Mucosa of descending colon (tissue), 3 donors: ENCODE measurements at regions not wholly inside any gene's neighbourhood (a gene's known extent, or its start where the extent isn't known, plus 50 kb on each side); places are given as distances from the start of the nearest gene placed in this dataset.
A peak's percentile ranks its signal among the peaks of the same experiment; 100 is the strongest.

Experiments used
- ATAC-seq: fragments of 200-7000 bp; cut with Tn5 transposase; one replicate; pipeline ENCODE4 v1.9.1; 2020; ENCODE audit warnings: mild to moderate bottlenecking, moderate library complexity
- DNase-seq, 3 donors: peaks; one replicate each; pipeline ENCODE4 v3.0.0-alpha.2; 2020
- H3K36me3 ChIP-seq: fragments of 200-600 bp; one replicate; pipeline ENCODE4 v1.8.0; 2021; ENCODE audit warnings: low read depth, mild to moderate bottlenecking
- H3K4me1 ChIP-seq: fragments of 200-600 bp; one replicate; pipeline ENCODE4 v1.8.0; 2021; ENCODE audit warnings: low read depth, mild to moderate bottlenecking
- H3K4me3 ChIP-seq: fragments of 200-600 bp; one replicate; pipeline ENCODE4 v1.8.0; 2021; ENCODE audit warnings: mild to moderate bottlenecking
- H3K9me3 ChIP-seq: fragments of 200-600 bp; one replicate; pipeline ENCODE4 v1.8.0; 2021; ENCODE audit warnings: mild to moderate bottlenecking
- CTCF ChIP-seq: fragments of 200-600 bp; IDR thresholded peaks from one replicate; pipeline ENCODE4 v1.8.0; 2022; ENCODE audit warnings: antibody characterized with exemption, mild to moderate bottlenecking
- intact Hi-C, 2 donors: fragments of 100-400 bp; cut with DNase I in 1 of 2; cut with micrococcal nuclease in 1 of 2; formaldehyde crosslinking; loops; one replicate each; pipeline versions ENCODE4 v1.11.0 to v1.11.1; 2022; cut with DNase I, micrococcal nuclease
- donor health status: DM: no; HTN: no; CAD: no; lungs with moderate emphysema.
- donor health status: DM: no; HTN: no; CAD: no.
- donor health status: DM: no; HTN: yes; CAD: no.

DNA sequence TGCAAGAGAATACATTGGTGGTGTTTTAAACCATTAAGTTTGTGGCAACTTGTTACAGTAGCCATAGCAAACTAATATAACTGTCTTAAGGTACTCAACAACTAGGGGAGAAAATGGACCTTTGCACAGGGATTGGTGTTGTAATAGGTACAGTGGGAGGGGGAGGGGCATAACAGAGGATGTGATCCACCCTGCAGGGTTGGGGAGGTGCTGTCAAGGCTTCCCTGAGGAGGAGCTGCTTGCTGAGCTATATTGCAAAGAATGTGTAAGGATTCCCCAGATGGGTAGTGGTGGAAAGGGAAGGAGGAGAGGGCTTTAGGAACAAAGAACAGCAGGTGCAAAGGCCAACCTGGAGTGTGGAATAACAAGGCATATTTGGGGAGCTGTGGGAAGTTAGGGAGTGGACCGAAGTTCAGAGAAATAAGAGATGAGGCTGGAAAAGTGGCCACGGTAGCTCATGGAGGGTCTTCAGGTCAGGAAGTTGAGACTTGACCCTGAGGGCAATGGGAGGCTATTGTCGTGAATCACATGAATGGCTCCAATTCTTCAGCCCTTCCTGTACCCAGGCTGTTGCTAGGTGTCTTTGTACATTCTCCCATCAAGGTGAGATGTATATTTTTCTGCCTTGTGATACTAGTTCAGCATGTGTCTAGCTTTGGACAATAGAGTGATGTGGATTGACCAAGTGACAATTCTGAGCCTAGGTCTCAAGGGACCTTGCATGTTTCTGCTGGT lies 168.6 kb upstream of the CSF3R start:
- H3K36me3 ChIP-seq, result no peaks in the 10 kb centered on the region
- intact Hi-C loops, result no loop called here
- no peak overlapping the region for H3K4me3 ChIP-seq
- no peaks in the 10 kb centered on the region for H3K9me3 ChIP-seq
- no peaks in the 10 kb centered on the region for H3K4me1 ChIP-seq
- DNase-seq (no peak), ATAC-seq (no peak)
- no peak for TF ChIP-seq CTCF

GRCh38 chr1:36650200-36651065 lies 167.7 kb upstream of the CSF3R start:
- no peaks in the 10 kb centered on the region for H3K4me1 ChIP-seq
- peak; percentile 81 for ATAC-seq
- no peaks in the 10 kb centered on the region for H3K36me3 ChIP-seq
- intact Hi-C loops, result no loop called here
- TF ChIP-seq CTCF, result peak; percentile 68
- no peak overlapping the region for H3K4me3 ChIP-seq
- no peaks in the 10 kb centered on the region for H3K9me3 ChIP-seq
- peak in 2 of 3 donors; percentile 66 to 84 for DNase-seq

- intact Hi-C loops, result no loop called here
- TF ChIP-seq CTCF, result no peak
- no peak for ATAC-seq
Measured at GRCh38 chr1:36645867-36646266, 163.2 kb upstream of the CSF3R start.

GRCh38 chr1:36644556-36644955 lies 161.8 kb upstream of the CSF3R start:
- intact Hi-C loops, result no loop called here
- Histone ChIP-seq H3K36me3 (no peaks in the 10 kb centered on the region), H3K9me3 (no peaks in the 10 kb centered on the region), H3K4me1 (no peaks in the 10 kb centered on the region), H3K4me3 (no peak overlapping the region)
- ATAC-seq (no peak), DNase-seq (no peak)
- no peak for TF ChIP-seq CTCF

More at GRCh38 chr1:36645867-36646266, 163.2 kb upstream of the CSF3R start:
- H3K4me3 ChIP-seq, result no peak overlapping the region
- H3K9me3 ChIP-seq, result no peaks in the 10 kb centered on the region
- no peaks in the 10 kb centered on the region for H3K4me1 ChIP-seq
- no peaks in the 10 kb centered on the region for H3K36me3 ChIP-seq
- no peak for DNase-seq

DNA sequence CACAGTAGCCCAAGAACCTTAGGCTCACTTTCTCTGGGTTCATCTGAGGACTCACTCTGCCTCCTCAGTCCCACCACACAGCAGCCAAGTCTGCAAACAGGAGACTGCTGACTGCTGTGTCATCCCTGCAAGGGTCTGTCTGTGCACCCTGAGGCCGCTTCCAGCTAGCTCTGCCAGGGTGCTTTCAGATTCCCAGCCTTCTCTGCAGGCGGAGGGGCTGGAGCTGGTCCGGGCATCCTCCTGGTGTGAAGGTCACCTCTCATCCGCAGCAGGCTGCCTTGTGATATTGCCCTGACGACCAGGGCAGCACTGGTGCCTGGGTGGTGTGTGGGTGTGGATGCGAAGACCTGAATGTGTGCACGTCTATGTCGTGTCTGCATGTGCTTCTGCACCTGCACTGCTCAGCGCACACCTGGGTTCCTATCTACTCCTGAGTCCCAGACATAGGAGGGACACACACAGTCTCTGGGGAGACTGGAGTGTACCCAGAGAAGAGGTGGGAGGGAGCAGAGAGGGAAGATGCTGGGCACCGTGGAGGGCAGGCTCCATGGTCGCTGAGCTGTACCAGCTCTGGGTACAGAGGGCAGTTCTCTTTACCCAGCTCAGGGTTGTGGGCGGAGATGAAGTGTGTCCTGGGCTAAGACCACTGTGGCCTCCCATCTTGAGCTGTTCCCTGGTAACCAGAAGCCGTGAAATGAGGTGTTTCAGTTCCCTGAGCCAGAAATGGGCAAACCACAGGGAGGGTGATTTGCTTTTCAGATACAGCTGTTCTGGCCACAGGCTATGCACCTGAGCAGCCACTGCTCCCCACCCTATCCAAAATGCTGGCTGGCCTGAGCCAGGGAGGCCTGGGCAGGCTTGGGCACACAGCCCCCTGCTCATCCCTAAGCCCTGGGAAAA lies 160.9 kb upstream of the CSF3R start:
- no peak for TF ChIP-seq CTCF
- DNase-seq, result no peak
- no peaks in the 10 kb centered on the region for H3K36me3 ChIP-seq
- ATAC-seq, result peak; percentile 45
- no peaks in the 10 kb centered on the region for H3K9me3 ChIP-seq
- intact Hi-C loops, result no loop called here
- H3K4me3 ChIP-seq, result no peak overlapping the region
- H3K4me1 ChIP-seq, result no peaks in the 10 kb centered on the region
